ENCODE measurements at regions not wholly inside any gene's neighbourhood (a gene's known extent, or its start where the extent isn't known, plus 50 kb on each side); places are given as distances from the start of the nearest gene placed in this dataset.

- DNase-seq = no peak
These were observed 65.1 kb downstream of the SLC4A3 start for GRCh38 chr2:219692521-219692920.

GRCh38 chr2:219695145-219695709 is 67.8 kb downstream of the SLC4A3 start:
- DNase-seq = no peak

- no peak for DNase-seq
These were observed 70.6 kb downstream of the SLC4A3 start for GRCh38 chr2:219697811-219698747.

- DNase-seq = no peak
These were observed 71.5 kb downstream of the SLC4A3 start for GRCh38 chr2:219698748-219699439.

- no peak for DNase-seq
These were observed 72.0 kb downstream of the SLC4A3 start for GRCh38 chr2:219699440-219699821.

GRCh38 chr2:219701847-219702634 is 74.6 kb downstream of the SLC4A3 start:
- no peak for DNase-seq

GRCh38 chr2:219702796-219703545 is 75.5 kb downstream of the SLC4A3 start:
- DNase-seq = no peak

GRCh38 chr2:219704878-219705277 is 77.4 kb downstream of the SLC4A3 start:
- DNase-seq = no peak

- DNase-seq = no peak
These were observed 79.4 kb downstream of the SLC4A3 start for GRCh38 chr2:219706823-219707281.

- DNase-seq = no peak
These were observed 80.3 kb downstream of the SLC4A3 start for GRCh38 chr2:219707496-219708285.

GRCh38 chr2:219709331-219709761 is 81.9 kb downstream of the SLC4A3 start:
- no peak for DNase-seq

GRCh38 chr2:219713110-219713509 is 85.7 kb downstream of the SLC4A3 start:
- peak; percentile 4 for DNase-seq

- DNase-seq = no peak
These were observed 87.4 kb downstream of the SLC4A3 start for GRCh38 chr2:219714681-219715400.

GRCh38 chr2:219718066-219718465 is 90.6 kb downstream of the SLC4A3 start:
- no peak for DNase-seq

GRCh38 chr2:219719521-219719920 is 92.1 kb downstream of the SLC4A3 start:
- DNase-seq = no peak

- no peak for DNase-seq
These were observed 93.5 kb downstream of the SLC4A3 start for GRCh38 chr2:219720956-219721355.

- no peak for DNase-seq
These were observed 94.9 kb downstream of the SLC4A3 start for GRCh38 chr2:219722276-219722879.

- DNase-seq = no peak
These were observed 95.9 kb downstream of the SLC4A3 start for GRCh38 chr2:219723311-219723710.

- no peak for DNase-seq
These were observed 97.2 kb downstream of the SLC4A3 start for GRCh38 chr2:219724628-219725027.

GRCh38 chr2:219726916-219727315 is 99.5 kb downstream of the SLC4A3 start:
- no peak for DNase-seq
